GM06990 (cell line): ENCODE measurements at regions not wholly inside any gene's neighbourhood (a gene's known extent, or its start where the extent isn't known, plus 50 kb on each side); places are given as distances from the start of the nearest gene placed in this dataset.

ENCODE experiments used
- DNase-seq: peaks from one replicate; pipeline ENCODE4 v3.0.0-alpha.2; 2011; ENCODE audit not compliant: insufficient read length; ENCODE audit errors: extremely low read depth
- H3K27me3 ChIP-seq: replicated peaks from 2 replicates; pipeline ENCODE4 v1.6.0; 2011; ENCODE audit warnings: low read length; ENCODE audit not compliant: control insufficient read depth, insufficient read depth
- H3K36me3 ChIP-seq: 2 replicates; pipeline ENCODE4 v1.5.1; 2011; ENCODE audit warnings: low read length; ENCODE audit not compliant: control insufficient read depth, insufficient read depth
- H3K4me3 ChIP-seq: replicated peaks from 2 replicates; pipeline ENCODE4 v1.5.1; 2011; ENCODE audit warnings: low read depth, mild to moderate bottlenecking, control low read depth, low read length
- TF ChIP-seq, protein P1 (sequence below): IDR thresholded peaks from 2 replicates; pipeline ENCODE4 v1.5.1; 2011; ENCODE audit warnings: low read length, control low read depth, mild to moderate bottlenecking, inconsistent platforms; ENCODE audit not compliant: insufficient read depth, poor library complexity, severe bottlenecking

- no peak overlapping the region for H3K4me3 ChIP-seq
- TF ChIP-seq, protein P1, sequence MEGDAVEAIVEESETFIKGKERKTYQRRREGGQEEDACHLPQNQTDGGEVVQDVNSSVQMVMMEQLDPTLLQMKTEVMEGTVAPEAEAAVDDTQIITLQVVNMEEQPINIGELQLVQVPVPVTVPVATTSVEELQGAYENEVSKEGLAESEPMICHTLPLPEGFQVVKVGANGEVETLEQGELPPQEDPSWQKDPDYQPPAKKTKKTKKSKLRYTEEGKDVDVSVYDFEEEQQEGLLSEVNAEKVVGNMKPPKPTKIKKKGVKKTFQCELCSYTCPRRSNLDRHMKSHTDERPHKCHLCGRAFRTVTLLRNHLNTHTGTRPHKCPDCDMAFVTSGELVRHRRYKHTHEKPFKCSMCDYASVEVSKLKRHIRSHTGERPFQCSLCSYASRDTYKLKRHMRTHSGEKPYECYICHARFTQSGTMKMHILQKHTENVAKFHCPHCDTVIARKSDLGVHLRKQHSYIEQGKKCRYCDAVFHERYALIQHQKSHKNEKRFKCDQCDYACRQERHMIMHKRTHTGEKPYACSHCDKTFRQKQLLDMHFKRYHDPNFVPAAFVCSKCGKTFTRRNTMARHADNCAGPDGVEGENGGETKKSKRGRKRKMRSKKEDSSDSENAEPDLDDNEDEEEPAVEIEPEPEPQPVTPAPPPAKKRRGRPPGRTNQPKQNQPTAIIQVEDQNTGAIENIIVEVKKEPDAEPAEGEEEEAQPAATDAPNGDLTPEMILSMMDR, result no peak
- no peaks in the 10 kb centered on the region for H3K36me3 ChIP-seq
- no peaks in the 10 kb centered on the region for H3K27me3 ChIP-seq
- DNase-seq, result no peak
Measured at GRCh38 chr13:82344867-82345266, 1537.4 kb downstream of the SLITRK1 start.

DNA sequence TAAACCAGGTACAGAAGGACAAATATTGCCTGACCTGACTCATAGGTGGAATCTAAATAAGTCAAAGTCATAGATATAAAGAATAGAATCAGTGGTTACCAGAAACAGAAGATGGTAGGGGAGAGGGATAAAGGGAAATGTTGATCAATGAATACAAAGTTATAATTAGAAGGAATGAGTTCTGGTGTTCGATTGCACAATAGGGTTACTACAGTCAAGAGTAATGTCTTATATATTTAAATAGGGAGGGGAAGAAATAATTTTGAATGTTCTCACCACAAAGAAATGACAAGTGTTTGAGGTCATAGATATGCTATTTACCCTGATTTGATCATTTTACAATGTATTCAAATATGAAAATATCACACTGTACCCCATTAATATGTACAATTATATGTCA, 1541.2 kb downstream of the SLITRK1 start:
- TF ChIP-seq, protein P1, result no peak

DNA sequence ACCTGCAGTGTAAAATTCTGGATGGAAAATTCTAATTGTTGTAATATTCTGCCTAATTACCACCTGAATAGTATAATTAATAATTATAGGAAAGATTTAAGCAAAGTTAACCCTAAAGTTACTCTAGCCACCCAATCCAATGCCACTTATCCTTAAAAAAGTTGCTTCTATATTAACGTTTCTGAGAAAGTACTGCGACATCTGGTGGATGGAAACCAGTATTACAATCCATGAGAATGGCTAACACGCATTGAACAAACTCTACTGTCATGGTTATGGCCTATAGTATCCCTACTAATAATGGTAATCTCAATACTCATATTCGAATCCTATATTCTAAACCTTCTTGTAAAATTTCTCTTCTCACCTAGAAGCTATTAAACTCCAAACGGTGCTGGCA, 1551.8 kb downstream of the SLITRK1 start:
- DNase-seq, result no peak
- TF ChIP-seq, protein P1, result peak; percentile 53
- Histone ChIP-seq H3K36me3 (no peaks in the 10 kb centered on the region), H3K4me3 (no peak overlapping the region), H3K27me3 (no peaks in the 10 kb centered on the region)

More for the DNA sequence above, 1541.2 kb downstream of the SLITRK1 start:
- Histone ChIP-seq H3K27me3 (no peaks in the 10 kb centered on the region), H3K36me3 (no peaks in the 10 kb centered on the region), H3K4me3 (no peak overlapping the region)
- DNase-seq, result no peak

DNA sequence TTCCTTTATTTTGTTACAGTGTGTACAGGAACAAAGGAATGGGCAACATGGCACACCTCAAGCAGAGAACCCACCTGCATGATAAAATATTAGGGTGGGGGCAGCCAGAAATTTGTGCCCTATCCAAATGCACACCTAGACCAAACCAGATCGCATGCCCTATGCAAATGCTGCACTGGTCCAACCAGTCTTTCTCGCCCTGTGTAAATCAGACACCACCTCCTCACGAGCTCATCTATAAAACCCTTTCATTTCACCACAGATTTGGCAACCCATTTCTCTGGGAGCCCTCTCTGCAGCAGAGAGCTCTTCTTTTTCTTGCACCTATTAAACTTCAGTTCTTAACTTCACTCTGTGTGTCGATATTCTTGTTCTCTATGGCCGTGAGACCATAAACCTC, 1559.2 kb downstream of the SLITRK1 start:
- Histone ChIP-seq H3K4me3 (no peak overlapping the region), H3K27me3 (no peaks in the 10 kb centered on the region), H3K36me3 (no peaks in the 10 kb centered on the region)
- TF ChIP-seq, protein P1, result no peak
- no peak for DNase-seq

DNA sequence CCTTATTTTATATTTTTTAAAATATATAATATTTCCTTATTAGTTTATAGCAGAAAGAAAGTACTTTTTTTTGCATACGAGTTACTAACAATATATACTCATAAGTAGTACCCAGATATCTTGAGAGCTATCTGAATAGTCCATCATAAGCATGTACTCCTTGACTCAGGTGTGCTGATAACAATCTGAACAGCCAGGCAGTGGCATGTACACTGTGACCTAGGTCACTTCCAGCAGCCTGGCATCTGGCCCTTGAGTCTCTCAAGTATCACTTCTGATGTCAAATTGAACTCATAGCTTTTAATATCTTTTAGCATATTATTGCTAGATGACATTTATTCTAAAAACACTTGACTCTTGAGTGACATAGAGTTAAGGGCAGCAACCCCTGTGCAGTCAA, 1576.7 kb downstream of the SLITRK1 start:
- Histone ChIP-seq H3K4me3 (no peak overlapping the region), H3K36me3 (no peaks in the 10 kb centered on the region), H3K27me3 (no peaks in the 10 kb centered on the region)
- DNase-seq, result no peak
- TF ChIP-seq, protein P1, result no peak

- no peaks in the 10 kb centered on the region for H3K27me3 ChIP-seq
- H3K4me3 ChIP-seq, result no peak overlapping the region
- TF ChIP-seq, protein P1, result no peak
- H3K36me3 ChIP-seq, result no peaks in the 10 kb centered on the region
- no peak for DNase-seq
Measured at GRCh38 chr13:82298106-82298505, 1584.2 kb downstream of the SLITRK1 start.
